H1 (cell line): ENCODE measurements at regions not wholly inside any gene's neighbourhood (a gene's known extent, or its start where the extent isn't known, plus 50 kb on each side); places are given as distances from the start of the nearest gene placed in this dataset.

Source experiments
- CTCF ChIA-PET: fragments of 300-600 bp; sonication (Branson Sonifier 250); formaldehyde crosslinking; loops from one replicate; lab custom pipeline; 2021; ENCODE audit not compliant: partially characterized antibody; lab: Charles Lee
- POLR2A ChIA-PET: fragments of 300-600 bp; sonication (Branson Sonifier 250); formaldehyde crosslinking; loops from one replicate; lab custom pipeline; 2021; ENCODE audit warnings: inconsistent platforms; ENCODE audit not compliant: partially characterized antibody; lab: Charles Lee
- DNase-seq, 2 experiments: peaks; one replicate each; pipeline versions ENCODE4 v3.0.0 to v3.0.0-alpha.2; 2010 to 2022; ENCODE audit warnings: low spot score in 2 of 2, low read depth in 1 of 2, mixed read lengths in 1 of 2
- FAIRE-seq: peaks from 2 replicates; lab custom pipeline; 2011; peaks lifted over from hg19 to GRCh38; lab: Jason Lieb, UNC
- H2AFZ ChIP-seq: 2 replicates; pipeline ENCODE4 v1.8.1; 2012; ENCODE audit warnings: low read length, inconsistent platforms
- H2AK5ac ChIP-seq: 2 replicates; pipeline ENCODE4 v1.6.1; 2013; ENCODE audit warnings: low read depth, low read length
- H2BK120ac ChIP-seq: replicated peaks from 2 replicates; pipeline ENCODE3; 2013; ENCODE audit warnings: low read depth, low read length, inconsistent platforms
- H2BK12ac ChIP-seq: 2 replicates; pipeline ENCODE4 v1.6.1; 2013; ENCODE audit warnings: low read depth, low read length
- H2BK15ac ChIP-seq: 2 replicates; pipeline ENCODE4 v1.6.1; 2013; ENCODE audit warnings: low read length
- H2BK20ac ChIP-seq: 2 replicates; pipeline ENCODE4 v1.6.1; 2013; ENCODE audit warnings: low read length
- H2BK5ac ChIP-seq: 2 replicates; pipeline ENCODE4 v1.6.1; 2013; ENCODE audit warnings: low read depth, low read length
- H3K14ac ChIP-seq: 2 replicates; pipeline ENCODE4 v1.6.1; 2013; ENCODE audit warnings: inconsistent platforms; ENCODE audit not compliant: insufficient read length
- H3K18ac ChIP-seq: 2 replicates; pipeline ENCODE4 v1.6.1; 2013; ENCODE audit warnings: low read length; ENCODE audit errors: extremely low read depth
- H3K23ac ChIP-seq: 2 replicates; pipeline ENCODE4 v1.6.1; 2013; ENCODE audit warnings: inconsistent platforms; ENCODE audit not compliant: insufficient read length
- H3K23me2 ChIP-seq: 2 replicates; pipeline ENCODE4 v1.6.1; 2013; ENCODE audit warnings: low read depth, low read length
- H3K27ac ChIP-seq: 2 replicates; pipeline ENCODE4 v1.6.1; 2011; ENCODE audit warnings: low read depth, low read length, inconsistent platforms
- H3K27me3 ChIP-seq, 4 experiments: replicated peaks in 1 of 4; 1 replicate in 1 of 4; 2 replicates in 3 of 4; pipeline versions ENCODE4 v1.6.1 to v1.8.1; 2011 to 2013; ENCODE audit warnings: low read length in 3 of 4, mild to moderate bottlenecking in 3 of 4, inconsistent platforms in 2 of 4, mixed read lengths in 2 of 4, moderate library complexity in 1 of 4; ENCODE audit not compliant: control insufficient read depth in 3 of 4, insufficient read depth in 3 of 4; ENCODE audit errors: extremely low read depth in 1 of 4
- H3K36me3 ChIP-seq, 4 experiments: 2 replicates each; pipeline versions ENCODE4 v1.6.1 to v1.8.1; 2011 to 2013; ENCODE audit warnings: mild to moderate bottlenecking in 4 of 4, low read length in 3 of 4, moderate library complexity in 2 of 4, control low read depth in 1 of 4, inconsistent platforms in 1 of 4; ENCODE audit not compliant: insufficient read depth in 4 of 4, control insufficient read depth in 2 of 4
- H3K4ac ChIP-seq: replicated peaks from 2 replicates; pipeline ENCODE3; 2013; ENCODE audit warnings: low read length, low read depth, mixed read lengths, inconsistent platforms; ENCODE audit not compliant: insufficient read length
- H3K4me1 ChIP-seq, 4 experiments: replicated peaks in 1 of 4; 1 replicate in 1 of 4; 2 replicates in 3 of 4; pipeline versions ENCODE4 v1.6.1 to v1.8.1; 2011 to 2013; ENCODE audit warnings: low read length in 3 of 4, inconsistent platforms in 2 of 4, mixed read lengths in 1 of 4; ENCODE audit not compliant: insufficient read depth in 4 of 4, control insufficient read depth in 3 of 4
- H3K4me2 ChIP-seq, 2 experiments: 2 replicates each; pipeline versions ENCODE4 v1.6.1 to v1.8.1; 2011 to 2013; ENCODE audit warnings: low read depth in 2 of 2, low read length in 2 of 2, control low read depth in 1 of 2, inconsistent platforms in 1 of 2, mild to moderate bottlenecking in 1 of 2; ENCODE audit not compliant: insufficient read depth in 1 of 2
- H3K4me3 ChIP-seq, 4 experiments: fragments of 200-600, 300-600 bp in 1 of 4; sonication (generic), shearing (Covaris generic), sonication (Bioruptor Twin) in 1 of 4; 2 replicates each; pipeline versions ENCODE4 v1.5.1 to v1.8.1; 2011 to 2016; ENCODE audit warnings: low read length in 4 of 4, low read depth in 3 of 4, control low read depth in 2 of 4, inconsistent platforms in 2 of 4, mild to moderate bottlenecking in 2 of 4, mixed read lengths in 1 of 4, moderate library complexity in 1 of 4; ENCODE audit not compliant: insufficient read depth in 2 of 4; ENCODE audit errors: extremely low read depth in 1 of 4
- H3K56ac ChIP-seq: replicated peaks from 2 replicates; pipeline ENCODE3; 2013; ENCODE audit warnings: low read depth, mild to moderate bottlenecking, mixed read lengths, low read length, inconsistent platforms; ENCODE audit not compliant: insufficient read length
- H3K79me1 ChIP-seq: 2 replicates; pipeline ENCODE4 v1.6.1; 2013; ENCODE audit warnings: low read depth, low read length, control low read depth
- H3K79me2 ChIP-seq, 2 experiments: 2 replicates each; pipeline versions ENCODE4 v1.6.1 to v1.8.1; 2012 to 2013; ENCODE audit warnings: low read length in 2 of 2, mild to moderate bottlenecking in 2 of 2, inconsistent platforms in 1 of 2; ENCODE audit not compliant: insufficient read depth in 2 of 2, control insufficient read depth in 1 of 2
- H3K9ac ChIP-seq, 4 experiments: replicated peaks in 1 of 4; 1 replicate in 1 of 4; 2 replicates in 3 of 4; pipeline versions ENCODE4 v1.6.1 to v1.8.1; 2011 to 2013; ENCODE audit warnings: low read depth in 3 of 4, low read length in 3 of 4, control low read depth in 2 of 4, mild to moderate bottlenecking in 2 of 4, moderate library complexity in 2 of 4, inconsistent platforms in 1 of 4; ENCODE audit errors: extremely low read depth in 1 of 4
- H3K9me3 ChIP-seq, 2 experiments: 2 replicates each; pipeline versions ENCODE4 v1.6.1 to v1.8.1; 2012 to 2013; ENCODE audit warnings: mild to moderate bottlenecking in 2 of 2, moderate library complexity in 2 of 2, control low read depth in 1 of 2, inconsistent platforms in 1 of 2, low read depth in 1 of 2, low read length in 1 of 2, mixed read lengths in 1 of 2; ENCODE audit not compliant: insufficient read depth in 2 of 2
- H4K20me1 ChIP-seq, 2 experiments: replicated peaks in 1 of 2; 2 replicates each; pipeline versions ENCODE3 to v1.8.1; 2011 to 2013; ENCODE audit warnings: inconsistent platforms in 2 of 2, low read length in 2 of 2, mild to moderate bottlenecking in 1 of 2; ENCODE audit not compliant: insufficient read depth in 2 of 2, control insufficient read depth in 1 of 2
- H4K5ac ChIP-seq: 2 replicates; pipeline ENCODE4 v1.6.1; 2013; ENCODE audit warnings: low read length, low read depth, mixed read lengths, inconsistent platforms; ENCODE audit not compliant: insufficient read length
- H4K8ac ChIP-seq: 2 replicates; pipeline ENCODE4 v1.8.0; 2013; ENCODE audit warnings: mild to moderate bottlenecking, moderate library complexity, low read length, inconsistent platforms; ENCODE audit not compliant: insufficient read depth; ENCODE audit errors: extremely low read depth
- H4K91ac ChIP-seq: replicated peaks from 2 replicates; pipeline ENCODE3; 2013; ENCODE audit warnings: low read length, mixed read lengths, inconsistent platforms; ENCODE audit not compliant: insufficient read length
- CBX8 ChIP-seq: fragments of 300-800, 300-1000 bp; sonication (generic); IDR thresholded peaks from 2 replicates; pipeline ENCODE4 v1.7.1; 2016; ENCODE audit warnings: low read depth, low read length, borderline replicate concordance
- CREB1 ChIP-seq: IDR thresholded peaks from 2 replicates; pipeline ENCODE4 v1.6.1; 2012; ENCODE audit warnings: inconsistent platforms
- EGR1 ChIP-seq: IDR thresholded peaks from 2 replicates; pipeline ENCODE4 v1.6.1; 2011; ENCODE audit warnings: low read depth, low read length, borderline replicate concordance
- KDM1A ChIP-seq: fragments of 200-600, 300-600 bp; sonication (generic); IDR thresholded peaks from 2 replicates; pipeline ENCODE4 v1.7.1; 2016; ENCODE audit warnings: mild to moderate bottlenecking, low read length, borderline replicate concordance
- MAFK ChIP-seq: IDR thresholded peaks from 2 replicates; pipeline ENCODE4 v1.6.1; 2012; ENCODE audit warnings: low read depth, mild to moderate bottlenecking, improper control_type of control experiment, low read length
- POLR2A ChIP-seq, 2 experiments: IDR thresholded peaks; 1 replicate in 1 of 2; 2 replicates in 1 of 2; pipeline ENCODE4 v1.6.1; 2011; ENCODE audit warnings: low read depth in 2 of 2, low read length in 2 of 2, mild to moderate bottlenecking in 2 of 2; ENCODE audit errors: control extremely low read depth in 1 of 2
- RAD21 ChIP-seq, 2 experiments: IDR thresholded peaks in 1 of 2; conservative IDR thresholded peaks in 1 of 2; 2 replicates each; pipeline ENCODE4 v1.6.1; 2011; ENCODE audit warnings: low read depth in 2 of 2, low read length in 2 of 2, improper control_type of control experiment in 1 of 2, inconsistent platforms in 1 of 2, mild to moderate bottlenecking in 1 of 2, moderate library complexity in 1 of 2
- RFX5 ChIP-seq: IDR thresholded peaks from 2 replicates; pipeline ENCODE4 v1.6.1; 2011; ENCODE audit warnings: low read depth, low read length, improper control_type of control experiment, borderline replicate concordance
- SIRT6 ChIP-seq: IDR thresholded peaks from one replicate; pipeline ENCODE4 v1.7.1; 2012; ENCODE audit warnings: low read length, inconsistent platforms
- SIX5 ChIP-seq: IDR thresholded peaks from 2 replicates; pipeline ENCODE4 v1.6.1; 2011; ENCODE audit warnings: mild to moderate bottlenecking, low read depth, low read length
- WGBS, 2 experiments: shearing (Covaris generic) in 1 of 2; methylation state at CpG; one replicate each; pipeline versions ENCODE4 v1.1.6 to v1.1.7; 2013 to 2015; ENCODE audit warnings: low lambda C conversion rate in 2 of 2, mixed read lengths in 2 of 2, inconsistent platforms in 1 of 2, low coverage in 1 of 2, missing lambda C conversion rate in 1 of 2; ENCODE audit not compliant: insufficient replicate concordance in 2 of 2, insufficient coverage in 1 of 2, insufficient read length in 1 of 2; ENCODE audit errors: extremely low coverage in 1 of 2, missing lambda C conversion rate in 1 of 2; 5-methylcytosine and 5-hydroxymethylcytosine counted together

GRCh38 chr1:5311634-5312292 lies 657.4 kb downstream of the AJAP1 start:
- FAIRE-seq = no peak
- H3K4me2 ChIP-seq = no peak overlapping the region
- CTCF ChIA-PET = interaction anchor here (0.6 kb wide), 1 partner anchor 58 kb away, joined by 4 read pairs; no protein-coding TSS in a partner anchor
- TF ChIP-seq SIX5 (no peak), POLR2A (IDR thresholded peaks at IDR 0.05; ENCODE audit: control extremely low read depth in 1 of 2, low read depth in 2 of 2, low read length in 2 of 2) (no peak), MAFK (no peak), CBX8 (no peak), RFX5 (no peak), EGR1 (no peak), CREB1 (no peak), KDM1A (no peak), SIRT6 (no peak), RAD21 (IDR thresholded peaks at IDR 0.05 in 1 of 2, conservative IDR thresholded peaks at IDR 0.05 in 1 of 2; ENCODE audit: low read depth in 2 of 2, low read length in 2 of 2) (no peak)

More at GRCh38 chr1:5311634-5312292, 657.4 kb downstream of the AJAP1 start:
- no peak overlapping the region for H3K14ac ChIP-seq
- no peaks in the 10 kb centered on the region for H3K36me3 ChIP-seq
- no peak overlapping the region for H3K27ac ChIP-seq
- no peak overlapping the region for H3K56ac ChIP-seq
- H3K9me3 ChIP-seq = no peaks in the 10 kb centered on the region
- no peak overlapping the region for H3K4me3 ChIP-seq
- no peaks in the 10 kb centered on the region for H3K79me2 ChIP-seq
- no peaks in the 10 kb centered on the region for H4K20me1 ChIP-seq
- H2BK5ac ChIP-seq = no peak overlapping the region
- no peak overlapping the region for H4K91ac ChIP-seq
- no peak overlapping the region for H2BK120ac ChIP-seq
- H3K9ac ChIP-seq = no peak overlapping the region
- H2BK12ac ChIP-seq = 0 out of 2 replicates have a peak overlapping the region, but pooled peaks have one; percentile 17
- no peak overlapping the region for H2AFZ ChIP-seq
- no peaks in the 10 kb centered on the region for H3K27me3 ChIP-seq
- H3K4me1 ChIP-seq = peaks cover 0 to 2% (median 0%) of the 10 kb centered on the region in 4 experiments; a peak in 1 of 7 replicates
- no peak overlapping the region for H2BK15ac ChIP-seq
- H2AK5ac ChIP-seq = no peak overlapping the region
- no peak overlapping the region for H3K23ac ChIP-seq
- H3K18ac ChIP-seq = no peak overlapping the region
- no peaks in the 10 kb centered on the region for H3K79me1 ChIP-seq
- WGBS, 2 experiments = 88% methylated on average over 11 of the region's 11 CpGs; no CpG with 5 or more reads in 1 of the 2 experiments
- POLR2A ChIA-PET = no interaction called here
- no peak overlapping the region; the same call in 1 of the 2 replicates for H4K8ac ChIP-seq
- no peaks in the 10 kb centered on the region for H3K23me2 ChIP-seq
- H3K4ac ChIP-seq = no peak overlapping the region
- no peak overlapping the region for H2BK20ac ChIP-seq
- no peak overlapping the region for H4K5ac ChIP-seq
- no peak for DNase-seq
